ENCODE measurements at regions not wholly inside any gene's neighbourhood (a gene's known extent, or its start where the extent isn't known, plus 50 kb on each side); places are given as distances from the start of the nearest gene placed in this dataset.

DNA sequence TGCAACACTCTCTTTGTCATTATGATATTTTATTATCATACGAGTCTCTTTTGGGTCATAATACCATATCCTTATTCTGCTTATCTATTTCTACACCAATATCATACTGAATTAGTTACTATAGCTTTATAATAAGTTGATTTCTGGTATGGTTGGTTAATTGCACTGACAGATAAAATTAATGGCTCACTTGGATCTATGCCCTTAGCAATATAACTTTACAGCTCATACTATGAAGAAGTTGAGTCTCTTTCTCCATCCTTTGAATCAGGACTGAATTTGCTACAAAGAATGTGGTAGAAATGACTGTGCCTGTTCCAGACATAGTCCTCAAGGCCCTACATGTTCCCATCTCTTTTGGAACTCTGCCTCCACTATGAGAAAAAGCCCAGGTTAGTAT is 139.7 kb upstream of the DYRK2 start:
- H3K36me3 ChIP-seq (ENCODE audit: control insufficient read depth in 2 of 2, extremely low read depth in 1 of 2, insufficient read depth in 2 of 2, low read length in 2 of 2): no peaks in the 10 kb centered on the region
- H3K4me3 ChIP-seq (replicated peaks in 1 of 3; ENCODE audit: insufficient read depth in 1 of 3, low read depth in 1 of 3, low read length in 3 of 3): no peak overlapping the region
- H3K27ac ChIP-seq (ENCODE audit: insufficient read depth, low read depth, low read length): no peak overlapping the region
- ChIA-PET POLR2A (no interaction called here), CTCF (no interaction called here)
- no TSS peak for BruUV-seq (replicated peaks)
- TF ChIP-seq EZH2 (IDR thresholded peaks at IDR 0.05; ENCODE audit: borderline replicate concordance, low read depth, low read length, severe bottlenecking) (no peak), GATA2 (IDR thresholded peaks at IDR 0.05; ENCODE audit: insufficient read depth, insufficient read length, low read depth, low read length) (no peak), POLR2AphosphoS5 (IDR thresholded peaks at IDR 0.05; ENCODE audit: insufficient read depth, low read depth, low read length) (no peak), FOS (IDR thresholded peaks at IDR 0.05; ENCODE audit: borderline replicate concordance, insufficient read depth, low read length) (no peak), MYC (IDR thresholded peaks at IDR 0.05; ENCODE audit: low read depth, low read length) (no peak), POLR2A (IDR thresholded peaks at IDR 0.05; ENCODE audit: low read depth, low read length) (no peak), JUN (IDR thresholded peaks at IDR 0.05; ENCODE audit: borderline replicate concordance, insufficient read depth, insufficient read length, low read depth) (no peak)
- TF ChIP-seq, protein P1, sequence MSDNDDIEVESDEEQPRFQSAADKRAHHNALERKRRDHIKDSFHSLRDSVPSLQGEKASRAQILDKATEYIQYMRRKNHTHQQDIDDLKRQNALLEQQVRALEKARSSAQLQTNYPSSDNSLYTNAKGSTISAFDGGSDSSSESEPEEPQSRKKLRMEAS (IDR thresholded peaks at IDR 0.05; ENCODE audit: insufficient read depth, insufficient read length): no peak
- TF ChIP-seq, protein P2, sequence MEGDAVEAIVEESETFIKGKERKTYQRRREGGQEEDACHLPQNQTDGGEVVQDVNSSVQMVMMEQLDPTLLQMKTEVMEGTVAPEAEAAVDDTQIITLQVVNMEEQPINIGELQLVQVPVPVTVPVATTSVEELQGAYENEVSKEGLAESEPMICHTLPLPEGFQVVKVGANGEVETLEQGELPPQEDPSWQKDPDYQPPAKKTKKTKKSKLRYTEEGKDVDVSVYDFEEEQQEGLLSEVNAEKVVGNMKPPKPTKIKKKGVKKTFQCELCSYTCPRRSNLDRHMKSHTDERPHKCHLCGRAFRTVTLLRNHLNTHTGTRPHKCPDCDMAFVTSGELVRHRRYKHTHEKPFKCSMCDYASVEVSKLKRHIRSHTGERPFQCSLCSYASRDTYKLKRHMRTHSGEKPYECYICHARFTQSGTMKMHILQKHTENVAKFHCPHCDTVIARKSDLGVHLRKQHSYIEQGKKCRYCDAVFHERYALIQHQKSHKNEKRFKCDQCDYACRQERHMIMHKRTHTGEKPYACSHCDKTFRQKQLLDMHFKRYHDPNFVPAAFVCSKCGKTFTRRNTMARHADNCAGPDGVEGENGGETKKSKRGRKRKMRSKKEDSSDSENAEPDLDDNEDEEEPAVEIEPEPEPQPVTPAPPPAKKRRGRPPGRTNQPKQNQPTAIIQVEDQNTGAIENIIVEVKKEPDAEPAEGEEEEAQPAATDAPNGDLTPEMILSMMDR (IDR thresholded peaks at IDR 0.05; ENCODE audit: extremely low read depth in 1 of 2, insufficient read depth in 1 of 2, low read depth in 1 of 2, low read length in 2 of 2): no peak
- no peaks in the 10 kb centered on the region for H3K9me3 ChIP-seq (replicated peaks; ENCODE audit: control insufficient read depth, insufficient read depth, low read length)
- no peaks in the 10 kb centered on the region for H3K79me2 ChIP-seq (ENCODE audit: control insufficient read depth, insufficient read depth, low read length)
- intact Hi-C loops (cut with micrococcal nuclease): no loop called here
- no peak overlapping the region for H3K4me2 ChIP-seq (ENCODE audit: insufficient read depth, low read length)
- H3K9me1 ChIP-seq (replicated peaks; ENCODE audit: control insufficient read depth, extremely low read depth, insufficient read depth, low read length): no peaks in the 10 kb centered on the region
- no peaks in the 10 kb centered on the region for H3K4me1 ChIP-seq (ENCODE audit: control insufficient read depth, extremely low read depth, insufficient read depth, low read length)
- FAIRE-seq (no peak), DNase-seq (ENCODE audit: low read depth, low spot score) (no peak)
- H4K20me1 ChIP-seq (replicated peaks; ENCODE audit: control insufficient read depth, extremely low read depth, insufficient read depth, low read length): no peaks in the 10 kb centered on the region
- H2AFZ ChIP-seq (ENCODE audit: low read depth, low read length): no peak overlapping the region
- H3K27me3 ChIP-seq (ENCODE audit: control insufficient read depth in 2 of 2, insufficient read depth in 2 of 2, low read length in 2 of 2): no peaks in the 10 kb centered on the region
- dilution Hi-C loops (cut with MboI; ENCODE audit: extremely low pct_ligation_motif_present, low sequenced_read_pairs): no loop called here
- H3K9ac ChIP-seq (replicated peaks; ENCODE audit: extremely low read depth, insufficient read depth, low read length): no peak overlapping the region
